OCI-LY7 (cell line): ENCODE measurements at regions not wholly inside any gene's neighbourhood (a gene's known extent, or its start where the extent isn't known, plus 50 kb on each side); places are given as distances from the start of the nearest gene placed in this dataset.

ENCODE experiments used
- BruUV-seq: library from RNA; stranded (reverse); fragments of 400-500 nt; replicated peaks from 2 replicates; lab custom pipeline; 2021; lab: Mats Ljungman, UMichigan
- CTCF ChIA-PET: fragments of 300-600 bp; sonication (Branson Sonifier 250); formaldehyde crosslinking; loops from one replicate; lab custom pipeline; 2022; ENCODE audit warnings: antibody characterized with exemption; ENCODE audit not compliant: unreplicated experiment; lab: Charles Lee
- POLR2A ChIA-PET: fragments of 300-600 bp; sonication (Branson Sonifier 250); formaldehyde crosslinking; loops from one replicate; lab custom pipeline; 2022; ENCODE audit warnings: antibody characterized with exemption; lab: Charles Lee
- DNase-seq: peaks from one replicate; pipeline ENCODE4 v3.0.0-alpha.2; 2015; ENCODE audit warnings: low spot score
- H2AFZ ChIP-seq: fragments of 200-600 bp; sonication (generic), shearing (Covaris generic); 2 replicates; pipeline ENCODE4 v1.6.1; 2014; ENCODE audit warnings: mild to moderate bottlenecking, antibody characterized with exemption, low read length, moderate library complexity
- H3K27ac ChIP-seq: fragments of 200-600 bp; sonication (generic); 2 replicates; pipeline ENCODE4 v1.5.1; 2014; ENCODE audit warnings: mixed run types, low read depth, mild to moderate bottlenecking, moderate library complexity, low read length, inconsistent platforms; ENCODE audit not compliant: poor library complexity, severe bottlenecking
- H3K36me3 ChIP-seq: fragments of 200-600 bp; sonication (generic); 2 replicates; pipeline ENCODE4 v1.6.1; 2014; ENCODE audit warnings: mild to moderate bottlenecking, antibody characterized with exemption, low read length, moderate library complexity, mixed read lengths; ENCODE audit not compliant: insufficient read depth
- H3K4me1 ChIP-seq: fragments of 200-600 bp; sonication (generic); 2 replicates; pipeline ENCODE4 v1.5.1; 2014; ENCODE audit warnings: mild to moderate bottlenecking, low read length; ENCODE audit not compliant: insufficient read depth, poor library complexity, severe bottlenecking
- H3K4me2 ChIP-seq: fragments of 200-600 bp; sonication (generic); 2 replicates; pipeline ENCODE4 v1.6.1; 2014; ENCODE audit warnings: mild to moderate bottlenecking, low read length
- H3K4me3 ChIP-seq: fragments of 200-600 bp; sonication (generic); 2 replicates; pipeline ENCODE4 v1.5.1; 2014; ENCODE audit warnings: mild to moderate bottlenecking, low read depth, low read length; ENCODE audit not compliant: poor library complexity, severe bottlenecking
- H3K79me2 ChIP-seq: fragments of 200-600 bp; sonication (generic); 2 replicates; pipeline ENCODE4 v1.6.1; 2016; ENCODE audit warnings: low read depth, mild to moderate bottlenecking, low read length, moderate library complexity, mixed read lengths; ENCODE audit not compliant: insufficient read depth
- H3K9me2 ChIP-seq: fragments of 200-600 bp; sonication (generic); 2 replicates; pipeline ENCODE4 v1.6.1; 2016; ENCODE audit warnings: mild to moderate bottlenecking, low read length, mixed read lengths; ENCODE audit not compliant: insufficient read depth
- H3K9me3 ChIP-seq: fragments of 200-600 bp; sonication (generic); 2 replicates; pipeline ENCODE4 v1.6.1; 2014; ENCODE audit warnings: mild to moderate bottlenecking, mixed run types, low read length, mixed read lengths
- H4K20me1 ChIP-seq: fragments of 200-600 bp; sonication (generic); 2 replicates; pipeline ENCODE4 v1.6.1; 2014; ENCODE audit warnings: mild to moderate bottlenecking, antibody characterized with exemption, low read length, moderate library complexity, mixed read lengths; ENCODE audit not compliant: insufficient read depth
- EZH2phosphoT487 ChIP-seq: fragments of 200-600 bp; sonication (generic); IDR thresholded peaks from 2 replicates; pipeline ENCODE4 v1.6.1; 2018; ENCODE audit warnings: low read depth, borderline replicate concordance, mild to moderate bottlenecking, mixed run types, antibody characterized with exemption, low read length, moderate library complexity, mixed read lengths
- intact Hi-C: fragments of 100-400 bp; cut with micrococcal nuclease; formaldehyde crosslinking; loops from one replicate; pipeline ENCODE4 v1.10.0; 2022; ENCODE audit not compliant: unreplicated experiment
- TF ChIP-seq, protein P1 (sequence below): fragments of 200-600 bp; sonication (generic); conservative IDR thresholded peaks from 2 replicates; pipeline ENCODE4 v1.5.1; 2014; ENCODE audit warnings: mild to moderate bottlenecking, antibody characterized with exemption, low read length, moderate library complexity, mixed read lengths

DNA sequence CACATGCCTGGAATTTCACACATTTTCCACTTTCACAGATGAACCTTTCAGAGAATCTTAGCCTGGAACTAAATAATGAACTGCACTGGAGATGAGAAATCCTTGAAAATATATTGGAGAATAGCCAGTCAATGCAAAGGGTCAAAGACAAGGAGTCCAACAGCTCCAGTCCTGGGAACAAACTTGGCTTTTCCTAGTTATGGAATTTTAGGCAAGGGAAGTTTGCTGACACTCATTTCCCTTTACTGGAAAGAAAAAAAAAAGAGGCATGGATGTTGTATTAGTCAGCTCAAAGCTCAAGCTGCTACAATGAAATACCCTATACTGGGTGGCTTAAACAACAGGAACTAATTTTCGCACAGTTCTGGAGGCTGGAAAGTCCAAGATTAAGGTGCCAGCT lies 690.8 kb upstream of the ARPP21 start:
- H3K27ac ChIP-seq: no peak overlapping the region
- POLR2A ChIA-PET: no interaction called here
- H3K79me2 ChIP-seq: no peaks in the 10 kb centered on the region
- no peak overlapping the region for H2AFZ ChIP-seq
- no peaks in the 10 kb centered on the region for H3K4me1 ChIP-seq
- no TSS peak for BruUV-seq
- H3K9me3 ChIP-seq: no peaks in the 10 kb centered on the region
- H3K9me2 ChIP-seq: no peaks in the 10 kb centered on the region
- H3K36me3 ChIP-seq: no peaks in the 10 kb centered on the region
- no peak overlapping the region for H3K4me2 ChIP-seq
- intact Hi-C loops: no loop called here
- no peak for DNase-seq
- H3K4me3 ChIP-seq: no peak overlapping the region
- H4K20me1 ChIP-seq: no peaks in the 10 kb centered on the region
- no peak for TF ChIP-seq EZH2phosphoT487
- TF ChIP-seq, protein P1, sequence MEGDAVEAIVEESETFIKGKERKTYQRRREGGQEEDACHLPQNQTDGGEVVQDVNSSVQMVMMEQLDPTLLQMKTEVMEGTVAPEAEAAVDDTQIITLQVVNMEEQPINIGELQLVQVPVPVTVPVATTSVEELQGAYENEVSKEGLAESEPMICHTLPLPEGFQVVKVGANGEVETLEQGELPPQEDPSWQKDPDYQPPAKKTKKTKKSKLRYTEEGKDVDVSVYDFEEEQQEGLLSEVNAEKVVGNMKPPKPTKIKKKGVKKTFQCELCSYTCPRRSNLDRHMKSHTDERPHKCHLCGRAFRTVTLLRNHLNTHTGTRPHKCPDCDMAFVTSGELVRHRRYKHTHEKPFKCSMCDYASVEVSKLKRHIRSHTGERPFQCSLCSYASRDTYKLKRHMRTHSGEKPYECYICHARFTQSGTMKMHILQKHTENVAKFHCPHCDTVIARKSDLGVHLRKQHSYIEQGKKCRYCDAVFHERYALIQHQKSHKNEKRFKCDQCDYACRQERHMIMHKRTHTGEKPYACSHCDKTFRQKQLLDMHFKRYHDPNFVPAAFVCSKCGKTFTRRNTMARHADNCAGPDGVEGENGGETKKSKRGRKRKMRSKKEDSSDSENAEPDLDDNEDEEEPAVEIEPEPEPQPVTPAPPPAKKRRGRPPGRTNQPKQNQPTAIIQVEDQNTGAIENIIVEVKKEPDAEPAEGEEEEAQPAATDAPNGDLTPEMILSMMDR: no peak
- CTCF ChIA-PET: no interaction called here

DNA sequence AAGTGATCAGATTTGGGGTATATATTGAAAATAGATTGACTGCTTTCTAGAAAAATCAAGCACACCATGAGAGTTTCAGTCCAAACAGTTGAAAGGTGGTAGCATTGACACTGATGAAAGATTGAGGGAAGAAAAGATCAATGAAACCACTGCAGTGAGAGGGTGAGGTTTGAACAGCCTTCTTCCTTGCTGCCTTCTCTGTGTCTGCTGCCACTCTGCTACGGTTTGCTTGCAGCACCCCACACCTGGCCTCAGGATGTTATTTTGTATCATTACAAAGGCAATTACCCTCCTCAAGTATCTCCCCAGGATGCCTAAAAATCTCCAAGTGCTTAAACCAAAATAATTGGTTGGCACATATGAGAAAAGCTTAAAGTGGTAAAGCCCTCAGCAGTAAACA lies 683.6 kb upstream of the ARPP21 start:
- Histone ChIP-seq H3K9me3 (no peaks in the 10 kb centered on the region), H3K4me2 (no peak overlapping the region), H3K79me2 (no peaks in the 10 kb centered on the region), H2AFZ (no peak overlapping the region), H3K27ac (no peak overlapping the region), H3K4me1 (no peaks in the 10 kb centered on the region), H3K9me2 (no peaks in the 10 kb centered on the region), H3K36me3 (no peaks in the 10 kb centered on the region), H4K20me1 (no peaks in the 10 kb centered on the region), H3K4me3 (no peak overlapping the region)
- no TSS peak for BruUV-seq
- TF ChIP-seq, protein P1: no peak
- no peak for TF ChIP-seq EZH2phosphoT487
- CTCF ChIA-PET: no interaction called here
- intact Hi-C loops: no loop called here
- POLR2A ChIA-PET: interaction anchor here (1.0 kb wide), 1 partner anchor 16 kb away, joined by 3 read pairs; no protein-coding TSS in a partner anchor
- DNase-seq: no peak

DNA sequence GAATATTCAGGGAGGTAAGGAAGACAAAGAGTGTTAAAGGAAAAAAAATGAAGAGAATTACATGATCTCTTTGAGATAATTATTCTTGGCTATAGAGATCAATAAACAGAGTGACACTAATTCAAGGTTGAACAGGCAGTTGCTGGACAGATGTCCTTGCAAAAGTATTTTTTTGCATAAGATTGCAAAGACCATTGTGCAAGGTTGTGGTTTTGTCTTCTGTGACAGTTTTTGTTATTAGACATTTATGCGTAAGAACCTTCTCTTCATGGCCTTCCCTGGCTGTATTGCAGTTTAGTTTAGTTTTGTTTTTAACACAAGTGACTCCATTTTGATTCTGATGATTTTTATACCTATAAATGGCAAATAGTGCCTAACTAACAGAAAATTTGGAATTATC lies 682.8 kb upstream of the ARPP21 start:
- BruUV-seq: no TSS peak
- Histone ChIP-seq H3K4me2 (no peak overlapping the region), H3K27ac (no peak overlapping the region), H3K9me2 (no peaks in the 10 kb centered on the region), H3K79me2 (no peaks in the 10 kb centered on the region), H2AFZ (no peak overlapping the region), H3K4me1 (no peaks in the 10 kb centered on the region), H3K4me3 (no peak overlapping the region), H3K36me3 (no peaks in the 10 kb centered on the region), H3K9me3 (no peaks in the 10 kb centered on the region), H4K20me1 (no peaks in the 10 kb centered on the region)
- DNase-seq: no peak
- ChIA-PET POLR2A (interaction anchor here (1.0 kb wide), 1 partner anchor 15 kb away, joined by 3 read pairs; no protein-coding TSS in a partner anchor), CTCF (no interaction called here)
- TF ChIP-seq, protein P1: no peak
- no peak for TF ChIP-seq EZH2phosphoT487
- intact Hi-C loops: no loop called here
